NCI-H446 treated with DMSO at 0.1 percent for 48 hours (cell line): ENCODE measurements at regions not wholly inside any gene's neighbourhood (a gene's known extent, or its start where the extent isn't known, plus 50 kb on each side); places are given as distances from the start of the nearest gene placed in this dataset.

Source experiments
- DNase-seq: peaks from one replicate; lab custom pipeline; 2025; lab: John Stamatoyannopoulos, UW

DNA sequence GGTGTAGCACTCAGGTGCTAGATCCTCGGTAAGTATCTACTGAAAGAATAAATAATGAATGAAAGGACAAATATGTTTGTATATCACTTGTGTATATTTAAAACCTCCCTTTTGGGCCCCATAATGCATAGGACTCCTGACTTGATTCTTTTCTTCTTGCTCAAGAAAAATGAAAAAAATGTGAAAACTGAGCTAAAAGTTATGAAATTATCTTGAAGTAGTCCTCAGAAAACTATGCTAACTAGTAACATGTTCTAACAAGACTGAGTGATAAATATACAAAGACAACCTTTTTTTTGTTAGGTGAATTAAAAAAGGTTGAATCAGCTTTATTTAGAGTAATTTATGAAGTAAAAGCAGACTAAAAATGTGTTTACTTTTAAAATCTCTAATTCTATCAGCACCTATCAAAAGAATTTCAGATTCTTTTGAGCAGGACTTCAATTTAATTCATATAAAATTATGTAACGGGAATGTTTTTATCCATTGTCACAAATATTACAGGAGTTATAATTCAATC, 247.8 kb upstream of the JAG1 start:
- DNase-seq = no peak

DNA sequence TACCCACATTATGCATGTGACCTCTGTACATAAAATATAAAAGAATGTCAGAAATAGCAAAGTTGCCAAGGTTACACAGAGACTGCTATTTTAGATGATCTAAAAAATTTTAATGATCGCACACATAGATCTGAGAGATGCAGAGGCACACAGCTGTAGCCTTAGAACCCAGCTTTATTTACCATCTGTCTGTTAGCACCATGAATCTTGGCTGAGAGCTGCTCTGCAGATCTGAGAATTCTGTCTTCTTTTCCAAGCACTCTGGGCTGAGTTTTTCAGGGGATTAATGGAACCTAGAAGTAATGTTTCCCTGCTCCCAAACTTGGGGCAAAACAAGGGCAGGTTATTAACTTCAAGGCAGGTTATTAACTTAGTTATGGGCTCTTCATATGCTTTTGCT, 248.7 kb upstream of the JAG1 start:
- DNase-seq = no peak

DNA sequence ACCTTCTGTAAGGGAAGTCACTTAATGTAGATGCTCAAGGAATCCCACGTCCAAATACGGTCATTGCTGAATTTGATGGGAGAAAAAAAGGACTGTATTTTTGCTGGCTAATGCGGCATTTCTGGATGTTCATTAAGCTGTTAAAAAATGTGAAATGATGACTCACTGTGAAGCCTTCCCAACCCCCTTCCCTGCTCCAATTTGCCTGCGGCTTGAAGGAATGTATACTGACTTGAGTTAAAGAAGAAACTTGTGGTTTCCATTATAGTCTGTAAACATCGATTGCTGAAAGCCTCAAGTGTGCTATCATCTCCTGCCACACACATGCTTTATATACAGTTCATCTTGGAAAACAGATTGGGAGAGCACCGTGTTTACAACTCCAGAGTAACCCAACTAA, 249.1 kb upstream of the JAG1 start:
- DNase-seq = no peak

DNA sequence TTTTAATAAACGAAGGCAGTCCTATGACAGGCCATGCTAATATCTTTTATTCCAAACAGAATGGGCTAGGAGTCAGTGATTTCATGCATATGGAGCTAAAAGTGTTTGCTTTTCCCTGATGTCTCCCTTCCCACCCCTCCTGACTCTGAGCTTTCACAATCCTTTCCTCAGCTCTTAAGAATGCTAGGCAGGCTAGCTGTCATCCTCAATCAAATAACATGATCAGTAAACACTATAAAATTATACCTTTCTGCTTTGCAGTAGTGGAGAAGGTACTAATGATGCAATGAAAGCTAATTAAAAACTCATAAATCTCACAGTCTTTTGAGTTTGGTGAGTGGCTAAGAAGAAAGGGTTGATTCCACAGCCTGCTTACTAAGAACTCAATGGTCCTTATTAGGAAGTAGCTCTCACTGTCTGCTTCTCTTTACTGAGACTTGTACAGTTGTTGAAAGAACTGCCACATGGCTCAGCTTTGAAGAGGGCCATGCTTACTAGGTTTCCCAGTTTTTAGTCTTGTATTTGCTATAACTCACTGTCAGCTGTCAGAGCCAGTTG, 250.9 kb upstream of the JAG1 start:
- no peak for DNase-seq

DNA sequence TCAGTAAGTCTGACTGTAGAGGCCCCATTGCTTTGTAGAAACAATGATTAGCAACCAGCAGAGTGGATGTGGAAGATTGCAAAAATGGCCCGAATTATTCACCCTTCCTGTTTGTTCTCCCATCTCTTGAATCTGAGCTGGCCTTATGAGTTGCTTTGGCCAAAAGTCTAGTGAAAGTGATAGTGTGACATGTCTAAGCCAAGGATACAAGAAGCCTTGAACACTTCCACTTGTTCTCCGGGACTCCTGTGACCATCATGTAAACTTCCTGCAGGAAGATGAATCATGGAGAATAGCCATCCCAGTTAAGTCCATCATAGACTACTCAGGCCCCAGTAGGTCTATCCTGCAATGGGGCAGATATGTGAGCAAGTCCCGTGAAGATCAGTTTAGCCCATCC, 252.0 kb upstream of the JAG1 start:
- no peak for DNase-seq

DNA sequence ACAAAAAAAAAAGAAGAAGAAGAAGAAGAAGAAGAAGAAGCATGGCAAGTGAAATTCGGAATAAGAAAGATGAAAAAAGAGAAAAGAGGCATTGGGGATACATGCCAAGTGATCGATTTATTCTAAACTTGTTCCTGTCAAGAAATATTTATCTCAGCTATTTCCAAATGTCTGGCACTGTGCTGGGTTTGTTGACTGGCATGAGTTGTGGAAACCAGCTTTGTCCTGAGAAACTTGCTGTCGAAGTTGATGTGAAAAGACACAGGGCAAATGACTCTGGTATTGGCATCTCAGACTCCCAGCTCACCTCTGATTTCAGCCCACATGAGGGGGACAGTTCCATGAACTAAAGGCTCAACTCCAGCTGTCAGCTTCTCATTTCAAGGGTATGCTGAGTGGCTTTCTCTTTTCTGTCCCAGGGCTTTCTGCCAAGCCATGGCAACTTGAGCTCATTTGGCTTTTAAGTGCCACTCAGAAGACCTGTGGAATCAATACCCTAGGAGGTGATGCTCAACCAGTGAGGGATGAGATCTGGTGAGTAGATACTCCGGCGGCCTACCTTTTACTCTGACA, 253.3 kb upstream of the JAG1 start:
- no peak for DNase-seq

DNA sequence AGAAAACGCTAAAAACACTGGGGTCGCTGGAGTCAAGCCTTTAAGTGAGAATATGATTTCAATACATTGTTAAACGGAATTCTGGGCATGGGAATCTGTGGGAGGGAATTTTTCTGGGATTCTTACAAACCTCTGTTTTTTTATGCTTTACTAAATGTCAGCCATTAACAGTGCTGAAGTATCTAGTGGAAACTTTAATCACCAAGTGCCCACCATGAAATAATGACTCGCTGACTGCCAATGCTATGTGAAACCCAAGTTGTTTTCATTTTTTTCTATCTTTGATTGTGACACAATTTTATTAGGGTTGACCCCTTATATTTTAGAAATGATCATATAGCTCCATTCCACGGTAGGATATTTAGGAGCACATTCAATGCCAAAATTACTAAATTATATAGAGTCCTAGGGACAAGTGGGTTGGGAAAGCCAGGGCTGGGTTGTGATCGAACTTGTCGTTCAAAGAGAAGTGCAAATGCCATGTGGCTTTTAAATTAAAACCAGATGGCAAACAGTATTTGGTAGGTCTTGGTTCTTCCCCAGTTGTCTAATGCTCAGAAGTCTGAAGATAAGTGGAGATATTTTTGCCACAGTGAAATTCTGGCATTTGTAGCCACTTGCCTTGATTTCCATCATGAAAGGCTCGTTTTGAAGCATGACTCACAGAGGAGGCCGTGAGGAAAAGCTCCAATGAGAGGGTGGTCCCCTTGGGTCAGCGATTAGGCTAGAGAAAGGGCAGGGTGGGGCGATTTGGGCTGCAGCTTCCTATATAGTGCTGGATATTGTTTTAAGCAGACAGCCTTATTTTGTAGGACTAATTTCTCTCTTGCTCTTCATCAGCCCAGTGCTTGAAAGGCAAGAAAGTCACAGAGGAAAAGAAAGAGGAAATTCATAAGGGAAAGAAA, 254.4 kb upstream of the JAG1 start:
- no peak for DNase-seq

DNA sequence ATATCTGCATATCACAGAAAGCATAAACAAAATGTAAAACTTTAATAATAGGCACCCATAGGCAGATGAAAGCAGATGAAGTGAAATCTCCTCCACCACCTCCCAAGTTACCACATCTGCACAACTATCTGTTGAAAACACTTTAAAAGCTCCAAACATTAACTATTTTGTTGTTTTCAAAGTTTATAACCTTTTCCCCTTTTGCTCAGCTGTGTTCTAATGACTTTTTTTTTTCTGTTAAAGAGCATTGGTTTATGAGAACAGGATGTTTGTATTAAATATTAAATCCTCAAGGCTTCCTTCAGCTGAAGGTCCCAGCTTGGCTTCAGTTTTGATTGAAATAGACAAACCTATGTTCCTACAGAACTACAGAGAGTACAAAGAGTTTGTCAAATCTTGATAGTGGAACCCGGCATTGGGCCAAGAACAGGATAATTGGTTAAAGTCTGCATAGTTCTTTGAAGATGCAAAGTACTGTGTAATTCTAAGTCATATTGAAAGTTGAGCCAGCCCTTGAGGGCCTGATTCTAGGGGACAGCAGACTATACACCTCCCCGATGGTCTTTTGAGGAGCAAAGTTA, 255.1 kb upstream of the JAG1 start:
- no peak for DNase-seq

DNA sequence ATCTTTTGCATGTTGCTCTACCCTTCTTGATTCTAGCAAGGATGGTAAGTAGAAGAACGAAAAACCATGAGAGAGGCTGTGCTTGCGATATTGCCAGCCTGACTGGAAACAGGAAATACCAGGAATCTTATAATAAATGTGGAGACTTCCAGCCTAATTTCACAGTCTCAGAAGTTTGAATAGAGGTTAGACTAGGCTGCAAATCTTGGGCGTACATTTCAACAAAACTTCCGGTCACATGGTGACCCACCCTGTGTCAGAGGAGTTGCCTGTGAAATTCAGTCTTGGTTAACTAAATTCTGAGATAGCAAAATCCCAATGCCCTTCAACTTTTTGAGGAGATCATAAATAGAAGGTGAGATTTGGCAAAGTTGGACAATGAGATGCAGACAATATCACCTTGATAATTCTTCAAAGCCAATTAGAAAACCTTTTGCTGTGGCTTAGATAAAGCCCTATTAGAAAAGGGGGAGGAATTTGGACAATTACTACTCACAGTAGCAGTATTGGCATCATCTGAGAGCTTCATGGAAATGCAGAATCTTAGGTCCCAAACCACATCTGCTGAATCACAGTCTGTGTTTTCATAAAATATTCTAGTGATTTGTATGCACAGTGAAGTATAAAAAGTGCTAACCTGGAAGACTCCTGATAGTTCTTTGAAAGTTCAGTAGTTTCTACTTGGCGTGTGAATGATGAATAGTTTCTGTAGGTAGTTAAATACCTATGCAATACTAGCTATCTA, 262.0 kb upstream of the JAG1 start:
- no peak for DNase-seq

DNA sequence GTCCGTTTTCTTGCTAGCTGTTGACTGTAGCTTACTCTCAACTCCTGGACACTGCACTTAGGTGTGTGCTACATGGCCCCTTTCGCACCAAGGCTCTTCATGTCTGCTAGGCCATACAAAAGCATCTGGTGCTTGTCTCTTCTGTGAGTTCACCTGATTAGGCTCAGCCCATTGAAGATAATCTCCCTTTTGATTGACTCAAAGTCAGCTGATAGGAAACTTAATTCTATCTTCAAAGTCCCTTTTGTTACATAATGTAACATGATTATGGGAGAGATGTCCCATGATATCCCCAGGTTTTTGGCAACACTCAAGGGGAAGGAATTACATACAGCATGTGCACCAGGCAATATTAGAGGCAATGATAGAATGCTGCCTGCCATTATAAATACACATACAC, 263.0 kb upstream of the JAG1 start:
- no peak for DNase-seq

DNA sequence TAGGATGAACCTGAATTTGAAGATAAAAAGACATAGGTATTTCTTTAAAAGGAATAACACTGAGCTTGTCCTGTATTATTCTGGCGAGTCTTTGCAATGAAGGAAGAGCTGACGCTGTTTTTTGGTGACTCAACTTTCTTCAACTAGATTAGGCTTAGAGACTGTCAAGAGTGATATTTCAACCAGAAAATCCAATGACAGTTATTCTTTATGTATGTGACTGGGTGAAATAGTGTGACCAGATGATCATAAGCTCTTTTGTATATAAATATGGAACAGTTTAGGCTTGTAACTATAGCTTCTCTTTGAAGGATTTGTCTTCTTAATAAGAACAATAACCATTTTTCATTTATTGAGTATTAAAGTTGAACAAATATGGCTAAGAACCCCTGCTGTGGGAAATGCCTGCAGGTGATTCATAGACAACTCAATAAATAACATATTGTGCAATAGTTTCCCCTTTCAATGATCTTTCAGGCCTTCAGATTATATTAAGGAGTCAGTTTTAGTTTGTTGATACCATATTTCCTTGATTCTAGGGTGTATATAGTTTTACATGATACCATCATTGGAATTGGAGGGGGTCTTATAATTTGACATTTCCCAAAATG, 265.6 kb upstream of the JAG1 start:
- DNase-seq = no peak

DNA sequence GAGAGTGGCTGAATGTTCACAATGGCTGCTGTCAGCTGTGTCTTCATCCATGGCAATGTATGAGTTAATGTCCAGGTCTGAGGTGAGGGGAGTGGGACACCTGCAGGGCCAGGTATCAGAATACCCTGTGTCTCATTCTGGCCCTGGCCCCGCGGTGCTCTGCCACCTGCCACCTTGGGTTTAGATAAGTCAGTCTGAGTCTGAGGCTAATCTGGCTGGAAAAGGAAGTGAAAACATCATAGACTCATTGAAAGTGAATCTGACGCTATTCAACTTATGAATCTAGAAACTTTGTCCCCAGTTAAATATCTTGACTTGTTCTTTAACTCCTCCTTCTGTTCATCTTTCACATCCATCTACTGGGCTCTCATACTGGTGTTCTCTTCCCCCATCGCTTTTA, 267.1 kb upstream of the JAG1 start:
- DNase-seq = no peak

DNA sequence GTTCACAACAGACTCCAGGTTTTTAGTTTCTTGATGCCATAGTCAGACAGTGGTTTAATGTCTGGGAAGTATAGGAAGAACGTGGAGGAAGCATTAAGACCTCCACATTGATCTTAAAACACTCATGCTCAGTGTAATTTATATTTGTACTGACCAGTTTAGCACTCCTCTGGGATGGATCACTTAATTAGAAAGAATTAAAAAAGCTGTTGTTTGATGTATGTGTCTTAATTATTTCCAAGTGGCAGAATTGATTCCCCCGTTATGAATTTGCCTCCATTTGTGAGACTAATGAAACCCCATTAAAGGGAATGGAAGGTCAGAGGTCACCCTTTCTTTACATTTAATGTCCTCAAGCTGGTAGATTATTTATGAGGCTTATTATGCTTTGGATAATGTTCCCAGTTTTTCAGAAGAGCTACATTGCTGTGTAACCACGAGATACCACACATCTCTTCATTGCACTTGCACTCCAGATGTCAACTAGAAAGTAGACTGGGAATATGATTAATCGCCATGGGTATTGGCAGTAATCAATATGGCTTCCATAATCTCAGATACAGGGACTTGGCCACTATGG, 270.0 kb upstream of the JAG1 start:
- DNase-seq = no peak

DNA sequence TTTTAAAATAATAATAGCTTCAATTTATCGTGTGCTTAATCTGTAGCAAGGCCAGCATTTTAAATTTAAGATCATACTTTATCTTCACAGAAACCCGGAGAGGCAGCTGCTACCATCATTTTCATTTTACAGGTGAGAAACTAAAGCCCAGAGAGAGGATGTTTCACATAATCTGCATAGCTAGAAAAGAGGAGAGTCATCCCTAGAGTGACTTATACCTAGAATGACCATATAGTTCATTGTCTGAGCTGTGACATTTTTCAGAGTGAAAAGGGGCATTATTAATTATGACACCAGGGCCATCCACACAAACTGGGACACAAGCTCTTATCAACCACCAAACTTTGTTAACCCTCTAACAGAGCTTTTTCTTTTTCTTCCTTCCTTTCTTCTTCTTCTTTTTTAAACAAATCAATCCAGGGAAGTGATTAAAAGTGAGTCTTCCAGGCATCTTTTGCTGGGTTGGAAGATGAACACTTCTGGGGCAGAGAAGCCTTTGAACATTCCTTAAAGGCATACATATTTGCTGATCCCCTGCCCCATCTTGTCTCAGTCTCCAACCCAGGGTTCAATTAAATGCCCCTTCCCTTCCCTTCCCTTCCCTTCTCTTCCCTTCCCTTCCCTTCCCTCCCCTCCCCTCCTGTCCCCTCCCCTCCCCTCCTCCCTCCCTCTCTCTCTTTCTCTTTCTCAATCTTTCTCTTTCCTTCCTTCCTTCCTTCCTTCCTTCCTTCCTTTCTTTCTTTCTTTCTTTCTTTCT, 272.5 kb upstream of the JAG1 start:
- DNase-seq = no peak

DNA sequence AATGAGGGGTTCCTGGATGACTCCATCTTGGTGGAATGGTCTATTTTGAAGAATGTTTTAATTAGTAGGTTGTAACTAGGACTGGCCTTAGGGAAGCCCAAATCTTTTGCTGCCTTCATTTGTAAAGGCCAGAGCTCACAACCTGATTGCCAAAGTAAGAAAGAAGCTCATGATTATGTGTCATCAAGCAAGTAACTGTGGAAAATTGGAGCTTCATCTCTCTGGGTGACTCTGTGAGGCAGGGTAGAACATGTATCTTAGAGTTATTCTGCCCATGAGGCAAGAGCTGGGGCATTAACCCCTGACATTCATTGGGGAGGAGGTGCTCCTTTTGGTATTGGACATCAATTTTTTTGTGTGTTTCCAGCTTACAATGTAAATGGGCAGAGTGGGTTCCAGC, 273.9 kb upstream of the JAG1 start:
- DNase-seq = no peak

DNA sequence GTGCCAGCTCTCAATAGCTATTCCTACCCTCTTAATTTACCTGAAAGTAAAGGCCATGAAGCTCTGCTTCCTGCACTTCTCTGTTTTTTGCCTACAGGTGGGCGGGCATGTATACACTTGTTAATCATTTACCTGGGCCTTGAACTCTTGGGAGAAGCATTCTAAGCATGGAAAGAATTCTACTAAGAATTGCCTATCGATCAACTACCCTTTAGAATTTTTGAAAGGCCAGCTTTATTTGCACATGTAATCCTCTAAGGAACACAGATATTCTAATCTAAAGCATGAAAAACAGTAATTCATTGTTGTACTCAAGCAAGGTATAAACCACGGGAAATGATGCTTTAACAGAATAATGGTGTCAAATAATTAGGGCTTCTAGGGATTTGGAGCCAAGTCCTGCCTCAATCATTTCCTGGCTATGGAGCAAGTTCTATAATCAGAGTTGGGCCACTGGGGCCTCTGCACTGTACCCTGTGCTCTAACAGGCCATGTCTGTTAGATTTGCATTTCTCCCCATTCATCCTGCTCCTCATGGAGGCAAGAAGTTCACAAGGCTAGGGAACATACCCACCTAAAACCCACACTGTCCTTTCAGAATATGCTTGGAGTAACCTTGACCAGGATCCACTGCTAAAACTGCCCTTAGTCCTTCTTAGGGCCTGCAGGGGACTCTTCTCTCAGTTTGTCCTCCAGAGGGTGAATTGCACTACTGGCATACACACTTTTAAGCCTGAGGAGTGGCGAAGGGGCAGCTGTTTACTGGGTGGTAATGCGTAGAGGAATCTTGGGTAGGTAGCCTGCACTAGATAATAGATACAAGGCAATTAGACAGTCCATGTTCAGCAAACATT, 276.4 kb upstream of the JAG1 start:
- no peak for DNase-seq

DNA sequence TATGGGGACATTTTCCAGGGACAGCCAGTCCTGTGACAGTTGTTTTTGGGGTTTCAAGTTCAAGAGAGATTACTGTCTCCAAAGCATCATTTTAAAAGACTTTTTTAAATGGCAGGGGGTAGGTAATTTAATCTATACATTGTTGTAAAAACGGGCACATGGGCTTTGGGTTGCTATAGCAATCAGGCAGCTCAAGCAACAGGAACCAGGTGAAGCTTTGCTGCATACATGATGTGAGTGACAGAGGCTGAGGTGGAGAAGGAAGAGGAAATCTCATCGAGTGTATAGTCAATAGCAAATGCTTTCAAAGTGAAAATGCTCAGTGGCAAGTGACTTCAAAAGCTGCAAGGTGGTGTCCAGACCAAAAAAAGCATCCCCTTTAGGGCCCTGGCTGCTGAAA, 277.4 kb upstream of the JAG1 start:
- DNase-seq = no peak

DNA sequence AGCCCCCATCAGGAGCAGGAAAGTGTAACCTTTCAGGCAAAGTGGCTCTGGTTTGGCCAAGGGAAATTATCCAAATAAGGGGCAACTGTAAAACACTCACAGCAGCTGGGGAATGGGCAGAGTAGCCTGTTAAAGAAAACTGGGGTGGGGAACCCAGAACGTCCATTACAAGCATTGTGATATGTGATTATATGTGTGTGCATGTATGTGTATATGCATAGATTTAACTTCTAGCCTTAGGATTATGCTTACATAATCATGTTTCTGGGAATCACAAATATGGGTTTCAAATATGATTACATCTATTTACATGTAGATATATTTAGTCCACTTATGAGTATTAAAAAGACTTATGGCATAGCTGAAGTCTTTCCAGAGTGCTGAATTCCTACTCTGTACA, 278.1 kb upstream of the JAG1 start:
- DNase-seq = no peak

DNA sequence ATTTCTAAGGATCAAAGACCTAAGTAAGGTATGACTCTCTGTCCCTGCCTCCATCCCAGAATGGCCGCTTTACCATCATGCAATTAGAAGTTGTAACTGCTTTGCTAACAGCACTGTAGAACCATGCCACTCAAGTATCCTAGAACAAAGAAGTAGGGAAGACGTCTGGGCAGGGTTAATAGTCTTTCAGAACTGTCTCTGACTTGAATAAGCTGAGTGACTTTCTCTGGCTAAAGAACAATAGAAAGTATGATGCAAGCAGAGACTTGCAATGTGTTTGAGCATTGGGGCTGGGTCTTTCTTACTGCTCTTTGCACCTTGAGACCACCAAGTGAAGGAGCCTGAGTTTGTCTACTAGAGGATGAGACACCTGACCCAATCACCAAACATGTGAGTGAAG, 279.6 kb upstream of the JAG1 start:
- no peak for DNase-seq
